Keratinocyte (primary cell): ENCODE measurements at regions not wholly inside any gene's neighbourhood (a gene's known extent, or its start where the extent isn't known, plus 50 kb on each side); places are given as distances from the start of the nearest gene placed in this dataset.

ENCODE experiments used
- DNase-seq: peaks from one replicate; pipeline ENCODE4 v3.0.0-alpha.2; 2011; ENCODE audit warnings: low read depth, missing footprints, low spot score
- FAIRE-seq: peaks from 2 replicates; lab custom pipeline; 2011; peaks lifted over from hg19 to GRCh38; lab: Jason Lieb, UNC
- H2AFZ ChIP-seq: 2 replicates; pipeline ENCODE4 v1.6.0; 2012; ENCODE audit warnings: low read length, control low read depth, inconsistent platforms; ENCODE audit not compliant: control insufficient read depth
- H3K27ac ChIP-seq: 2 replicates; pipeline ENCODE4 v1.5.1; 2011; ENCODE audit warnings: low read length; ENCODE audit not compliant: control insufficient read depth, insufficient read depth
- H3K27me3 ChIP-seq: 3 replicates; pipeline ENCODE4 v1.6.0; 2011; ENCODE audit warnings: low read length; ENCODE audit not compliant: control insufficient read depth, insufficient read depth; ENCODE audit errors: extremely low read depth
- H3K36me3 ChIP-seq, 2 experiments: 2 replicates in 1 of 2; 3 replicates in 1 of 2; pipeline ENCODE4 v1.5.1; 2011; ENCODE audit warnings: low read length in 2 of 2, mild to moderate bottlenecking in 1 of 2; ENCODE audit not compliant: control insufficient read depth in 2 of 2, insufficient read depth in 2 of 2; ENCODE audit errors: extremely low read depth in 1 of 2
- H3K4me1 ChIP-seq: 3 replicates; pipeline ENCODE4 v1.5.1; 2011; ENCODE audit warnings: low read length; ENCODE audit not compliant: control insufficient read depth, insufficient read depth; ENCODE audit errors: extremely low read depth
- H3K4me2 ChIP-seq: 3 replicates; pipeline ENCODE4 v1.6.0; 2011; ENCODE audit warnings: low read depth, low read length; ENCODE audit not compliant: control insufficient read depth, insufficient read depth; ENCODE audit errors: extremely low read depth
- H3K4me3 ChIP-seq, 3 experiments: fragments of 200-600 bp in 1 of 3; sonication (generic) in 1 of 3; 2 replicates in 2 of 3; 3 replicates in 1 of 3; pipeline ENCODE4 v1.5.1; 2011 to 2016; ENCODE audit warnings: low read length in 3 of 3, mild to moderate bottlenecking in 3 of 3, control low read depth in 2 of 3, inconsistent platforms in 1 of 3, low read depth in 1 of 3, mixed read lengths in 1 of 3, mixed run types in 1 of 3, moderate library complexity in 1 of 3; ENCODE audit not compliant: control insufficient read depth in 2 of 3, insufficient read depth in 2 of 3; ENCODE audit errors: extremely low read depth in 1 of 3
- H3K79me2 ChIP-seq: 2 replicates; pipeline ENCODE4 v1.6.0; 2012; ENCODE audit warnings: low read length; ENCODE audit not compliant: control insufficient read depth, insufficient read depth
- H3K9ac ChIP-seq: 3 replicates; pipeline ENCODE4 v1.6.0; 2011; ENCODE audit warnings: low read length; ENCODE audit not compliant: control insufficient read depth, insufficient read depth; ENCODE audit errors: extremely low read depth
- H3K9me1 ChIP-seq: 3 replicates; pipeline ENCODE4 v1.6.0; 2011; ENCODE audit warnings: low read length; ENCODE audit not compliant: control insufficient read depth, insufficient read depth; ENCODE audit errors: extremely low read depth
- H3K9me3 ChIP-seq: 2 replicates; pipeline ENCODE4 v1.5.1; 2012; ENCODE audit warnings: low read depth, low read length; ENCODE audit not compliant: control insufficient read depth
- H4K20me1 ChIP-seq: 3 replicates; pipeline ENCODE4 v1.6.0; 2011; ENCODE audit warnings: low read length; ENCODE audit not compliant: control insufficient read depth, insufficient read depth; ENCODE audit errors: extremely low read depth
- CTCF ChIP-seq, 3 experiments: IDR thresholded peaks in 1 of 3; conservative IDR thresholded peaks in 1 of 3; optimal IDR thresholded peaks in 1 of 3; 2 replicates in 2 of 3; 3 replicates in 1 of 3; pipeline versions ENCODE3 to v1.5.1; 2011; ENCODE audit warnings: low read length in 3 of 3, mild to moderate bottlenecking in 3 of 3, moderate library complexity in 2 of 3, control low read depth in 1 of 3, inconsistent platforms in 1 of 3; ENCODE audit not compliant: insufficient read depth in 2 of 3; ENCODE audit errors: extremely low read depth in 1 of 3
- EZH2 ChIP-seq: IDR thresholded peaks from one replicate; pipeline ENCODE4 v1.6.1; 2012; ENCODE audit warnings: inconsistent platforms, mild to moderate bottlenecking, low read length, moderate library complexity
- dilution Hi-C: fragments of 300-500 bp; cut with MboI; formaldehyde crosslinking; loops from one replicate; pipeline ENCODE4 v1.7.0; 2020; ENCODE audit warnings: low sequenced_read_pairs; ENCODE audit not compliant: extremely low pct_ligation_motif_present

DNA sequence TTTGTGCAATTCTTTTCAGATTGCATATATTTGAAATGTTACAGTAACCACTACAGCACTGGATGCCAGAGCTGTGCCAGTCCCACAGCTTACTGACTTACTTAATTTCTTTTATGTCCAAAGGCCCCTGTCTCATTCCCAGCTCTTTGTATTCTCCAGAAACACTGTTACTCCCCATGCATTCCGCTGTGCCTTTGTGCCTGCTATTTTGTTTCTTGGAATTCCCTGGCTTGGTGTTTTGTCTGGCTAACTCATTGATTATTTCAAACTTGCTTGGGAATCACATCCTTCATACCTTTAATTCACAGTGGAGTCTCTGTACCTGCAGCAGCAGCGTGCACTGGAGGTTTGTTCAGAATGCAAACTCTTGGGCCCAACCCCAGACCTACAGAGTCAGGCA is 601.9 kb upstream of the DDX18 start:
- H3K27ac ChIP-seq: no peak overlapping the region
- no peaks in the 10 kb centered on the region for H3K79me2 ChIP-seq
- no peak overlapping the region for H3K4me2 ChIP-seq
- DNase-seq (no peak), FAIRE-seq (no peak)
- dilution Hi-C loops: no loop called here
- no peaks in the 10 kb centered on the region for H3K4me1 ChIP-seq
- no peaks in the 10 kb centered on the region for H3K27me3 ChIP-seq
- no peaks in the 10 kb centered on the region for H3K36me3 ChIP-seq
- no peaks in the 10 kb centered on the region for H4K20me1 ChIP-seq
- TF ChIP-seq CTCF (optimal IDR thresholded peaks at IDR 0.05 in 1 of 3, IDR thresholded peaks at IDR 0.05 in 1 of 3, conservative IDR thresholded peaks at IDR 0.05 in 1 of 3; ENCODE audit: extremely low read depth in 1 of 3, insufficient read depth in 2 of 3, low read length in 3 of 3) (no peak), EZH2 (no peak)
- H3K9me1 ChIP-seq: no peaks in the 10 kb centered on the region
- H2AFZ ChIP-seq: no peak overlapping the region
- H3K9ac ChIP-seq: no peak overlapping the region
- H3K4me3 ChIP-seq: no peak overlapping the region
- no peaks in the 10 kb centered on the region for H3K9me3 ChIP-seq

GRCh38 chr2:117217145-117217544 is 597.3 kb upstream of the DDX18 start:
- TF ChIP-seq EZH2: no peak
- TF ChIP-seq CTCF (optimal IDR thresholded peaks at IDR 0.05 in 1 of 3, IDR thresholded peaks at IDR 0.05 in 1 of 3, conservative IDR thresholded peaks at IDR 0.05 in 1 of 3; ENCODE audit: extremely low read depth in 1 of 3, insufficient read depth in 2 of 3, low read length in 3 of 3): no peak
- Histone ChIP-seq H3K36me3 (no peaks in the 10 kb centered on the region), H4K20me1 (no peaks in the 10 kb centered on the region), H3K9me3 (no peaks in the 10 kb centered on the region), H3K9ac (no peak overlapping the region), H3K27me3 (no peaks in the 10 kb centered on the region), H3K27ac (no peak overlapping the region), H3K4me2 (no peak overlapping the region), H3K79me2 (no peaks in the 10 kb centered on the region), H3K9me1 (no peaks in the 10 kb centered on the region), H2AFZ (no peak overlapping the region), H3K4me3 (no peak overlapping the region), H3K4me1 (no peaks in the 10 kb centered on the region)
- dilution Hi-C loops: no loop called here
- FAIRE-seq: no peak
- no peak for DNase-seq
